Naive thymus-derived CD8-positive, alpha-beta T cell (primary cell): ENCODE measurements at regions not wholly inside any gene's neighbourhood (a gene's known extent, or its start where the extent isn't known, plus 50 kb on each side); places are given as distances from the start of the nearest gene placed in this dataset.
"Not testable (repeated sequence)": the region's sequence is repeated elsewhere in the genome, so short reads cannot be mapped to it uniquely, and the experiment has no call there.

ENCODE experiments used
- ATAC-seq, 2 donors: fragments of 150-1000 bp; cut with Tn5 transposase in 1 of 2; sonication (Bioruptor Pico), chemical (Tn5 transposase) in 1 of 2; 1 replicate in 1 of 2; 2 replicates in 1 of 2; pipeline ENCODE4 v1.10.0; 2021; ENCODE audit warnings: mild to moderate bottlenecking in 2 of 2, moderate library complexity in 2 of 2
- POLR2A ChIA-PET: fragments of 350-600 bp; sonication (Branson Sonifier 250); formaldehyde crosslinking; loops from one replicate; lab custom pipeline; 2021; ENCODE audit warnings: antibody characterized with exemption; lab: Charles Lee
- DNase-seq, 10 donors: peaks; one replicate each; pipeline versions ENCODE4 v3.0.0 to v3.0.0-alpha.2; 2020 to 2022
- H3K27ac Mint-ChIP-seq, 10 donors: one replicate each; pipeline ENCODE4 v1.8.0; 2020 to 2022; ENCODE audit warnings: mild to moderate bottlenecking in 10 of 10, mixed read lengths in 10 of 10, moderate library complexity in 4 of 10, inconsistent platforms in 1 of 10
- H3K27me3 Mint-ChIP-seq, 5 donors: one replicate each; pipeline ENCODE4 v1.8.0; 2021 to 2022; ENCODE audit warnings: mixed read lengths in 5 of 5
- H3K36me3 Mint-ChIP-seq, 3 donors: one replicate each; pipeline ENCODE4 v1.8.0; 2020 to 2022; ENCODE audit warnings: mixed read lengths in 3 of 3, mild to moderate bottlenecking in 2 of 3, inconsistent platforms in 1 of 3
- H3K4me1 Mint-ChIP-seq, 4 donors: one replicate each; pipeline ENCODE4 v1.8.0; 2021 to 2022; ENCODE audit warnings: mixed read lengths in 4 of 4
- H3K4me3 Mint-ChIP-seq, 10 donors: one replicate each; pipeline ENCODE4 v1.8.0; 2020 to 2022; ENCODE audit warnings: mild to moderate bottlenecking in 10 of 10, mixed read lengths in 10 of 10, moderate library complexity in 6 of 10, inconsistent platforms in 1 of 10
- H3K9me3 Mint-ChIP-seq, 9 donors: one replicate each; pipeline ENCODE4 v1.8.0; 2020 to 2022; ENCODE audit warnings: mixed read lengths in 9 of 9, mild to moderate bottlenecking in 3 of 9, inconsistent platforms in 1 of 9, moderate library complexity in 1 of 9

DNA sequence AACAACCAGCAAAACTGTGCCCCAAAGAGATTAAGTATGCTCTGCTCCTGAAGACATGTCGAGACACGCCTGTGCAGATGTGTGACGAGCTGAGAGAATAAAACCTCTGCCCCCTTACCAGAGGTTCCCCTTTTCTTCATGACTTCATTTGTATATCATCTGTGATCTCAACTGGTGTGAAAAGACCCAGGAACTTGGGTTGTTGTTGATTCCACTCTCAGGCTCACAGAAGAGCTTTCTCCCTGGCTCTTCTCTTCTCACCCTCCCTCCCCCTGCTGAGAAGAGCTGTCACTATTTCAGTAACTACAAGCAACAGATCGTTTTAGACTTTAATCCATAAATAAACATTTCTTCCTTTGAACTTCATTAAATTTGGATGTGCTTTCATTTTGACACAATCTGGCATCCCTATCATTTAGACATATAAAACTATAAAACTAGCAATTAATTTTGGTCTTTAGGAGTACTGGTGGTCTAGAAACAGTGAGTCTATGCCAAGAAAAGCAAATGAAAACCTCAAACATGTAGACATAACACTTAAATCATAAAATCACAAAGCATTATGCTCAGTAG lies 179.3 kb upstream of the FZD8 start:
- no peak overlapping the region for H3K27ac Mint-ChIP-seq
- DNase-seq (no peak), ATAC-seq (no peak)
- H3K36me3 Mint-ChIP-seq: no peaks in the 10 kb centered on the region
- H3K4me3 Mint-ChIP-seq: no peak overlapping the region
- no peaks in the 10 kb centered on the region for H3K4me1 Mint-ChIP-seq
- H3K27me3 Mint-ChIP-seq: peaks cover 0 to 4% (median 1%) of the 10 kb centered on the region in 5 donors
- H3K9me3 Mint-ChIP-seq: peaks cover 0 to 10% (median 1%) of the 10 kb centered on the region in 9 donors
- POLR2A ChIA-PET: no interaction called here

DNA sequence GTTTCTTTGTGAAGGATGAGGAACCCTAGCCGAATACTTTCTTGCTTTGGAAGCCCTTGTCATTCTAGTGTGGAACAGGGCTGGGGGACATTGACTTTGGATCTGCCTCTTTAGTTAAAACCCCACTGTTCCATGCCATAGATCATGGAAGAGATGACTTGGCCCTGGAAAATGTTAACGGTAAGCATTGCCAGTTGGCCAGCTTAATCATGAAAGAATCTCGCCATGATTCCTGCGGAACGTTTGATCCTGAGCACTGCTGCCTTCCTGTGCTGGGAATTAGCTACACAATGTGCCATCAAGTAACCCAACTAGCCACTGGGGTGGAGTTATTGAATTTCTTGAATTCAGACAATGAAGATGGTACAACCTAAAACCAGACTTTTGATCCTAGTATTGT lies 177.6 kb upstream of the FZD8 start:
- Mint-ChIP-seq H3K27me3 (peaks cover 0 to 4% (median 1%) of the 10 kb centered on the region in 5 donors), H3K9me3 (peaks cover 0 to 14% (median 1%) of the 10 kb centered on the region in 9 donors), H3K27ac (no peak overlapping the region), H3K4me1 (no peaks in the 10 kb centered on the region), H3K4me3 (no peak overlapping the region), H3K36me3 (no peaks in the 10 kb centered on the region)
- DNase-seq: no peak
- POLR2A ChIA-PET: no interaction called here
- no peak for ATAC-seq

DNA sequence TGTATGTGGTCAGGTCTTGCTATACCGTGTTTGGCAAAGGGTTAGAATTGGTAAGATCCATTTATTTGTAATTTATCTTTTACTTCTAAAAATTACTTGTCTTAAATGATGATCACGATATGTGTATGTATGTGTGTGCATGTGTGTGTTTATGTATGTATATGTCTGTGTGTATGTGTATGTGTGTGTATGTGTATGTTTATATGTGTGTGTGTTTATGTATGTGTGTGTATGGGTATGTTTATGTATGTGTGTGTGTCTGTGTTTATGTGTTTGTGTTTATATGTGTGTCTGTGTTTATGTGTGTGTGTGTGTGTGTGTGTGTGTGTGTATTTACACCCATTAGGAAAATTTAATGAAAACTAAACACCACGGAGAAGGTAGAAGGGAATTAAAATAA lies 176.9 kb upstream of the FZD8 start:
- H3K4me3 Mint-ChIP-seq: no peak overlapping the region
- H3K4me1 Mint-ChIP-seq: no peaks in the 10 kb centered on the region
- DNase-seq: no peak
- no peak overlapping the region for H3K27ac Mint-ChIP-seq
- H3K27me3 Mint-ChIP-seq: peaks cover 0 to 4% (median 1%) of the 10 kb centered on the region in 5 donors
- peaks cover 0 to 16% (median 1%) of the 10 kb centered on the region in 9 donors for H3K9me3 Mint-ChIP-seq
- POLR2A ChIA-PET: no interaction called here
- H3K36me3 Mint-ChIP-seq: no peaks in the 10 kb centered on the region
- ATAC-seq: no peak

DNA sequence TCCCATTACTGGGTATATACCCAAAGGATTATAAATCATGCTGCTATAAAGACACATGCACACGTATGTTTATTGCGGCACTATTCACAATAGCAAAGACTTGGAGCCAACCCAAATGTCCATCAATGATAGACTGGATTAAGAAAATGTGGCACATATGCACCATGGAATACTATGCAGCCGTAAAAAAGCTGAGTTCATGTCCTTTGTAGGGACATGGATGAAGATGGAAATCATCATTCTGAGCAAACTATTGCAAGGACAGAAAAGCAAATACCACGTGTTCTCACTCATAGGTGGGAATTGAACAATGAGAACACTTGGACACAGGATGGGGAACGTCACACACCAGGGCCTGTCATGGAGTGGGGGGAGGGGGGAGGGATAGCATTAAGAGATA lies 175.0 kb upstream of the FZD8 start:
- POLR2A ChIA-PET, H3K27ac Mint-ChIP-seq, ATAC-seq, DNase-seq, H3K4me1 Mint-ChIP-seq, H3K4me3 Mint-ChIP-seq, H3K27me3 Mint-ChIP-seq, H3K36me3 Mint-ChIP-seq: not testable (repeated sequence)
- H3K9me3 Mint-ChIP-seq: peaks cover 0 to 26% (median 1%) of the 10 kb centered on the region in 9 donors

GRCh38 chr10:35813219-35813618 lies 171.1 kb upstream of the FZD8 start:
- POLR2A ChIA-PET: no interaction called here
- H3K9me3 Mint-ChIP-seq: peaks cover 0 to 38% (median 6%) of the 10 kb centered on the region in 9 donors

GRCh38 chr10:35808344-35808743 lies 166.2 kb upstream of the FZD8 start:
- H3K27me3 Mint-ChIP-seq: peaks cover 0 to 23% (median 2%) of the 10 kb centered on the region in 5 donors

More at GRCh38 chr10:35813219-35813618, 171.1 kb upstream of the FZD8 start:
- no peak for DNase-seq
- no peak overlapping the region for H3K4me3 Mint-ChIP-seq
- H3K27ac Mint-ChIP-seq: no peak overlapping the region
- ATAC-seq: no peak
- no peaks in the 10 kb centered on the region for H3K4me1 Mint-ChIP-seq
- peaks cover 0 to 17% (median 2%) of the 10 kb centered on the region in 5 donors for H3K27me3 Mint-ChIP-seq
- no peaks in the 10 kb centered on the region for H3K36me3 Mint-ChIP-seq

DNA sequence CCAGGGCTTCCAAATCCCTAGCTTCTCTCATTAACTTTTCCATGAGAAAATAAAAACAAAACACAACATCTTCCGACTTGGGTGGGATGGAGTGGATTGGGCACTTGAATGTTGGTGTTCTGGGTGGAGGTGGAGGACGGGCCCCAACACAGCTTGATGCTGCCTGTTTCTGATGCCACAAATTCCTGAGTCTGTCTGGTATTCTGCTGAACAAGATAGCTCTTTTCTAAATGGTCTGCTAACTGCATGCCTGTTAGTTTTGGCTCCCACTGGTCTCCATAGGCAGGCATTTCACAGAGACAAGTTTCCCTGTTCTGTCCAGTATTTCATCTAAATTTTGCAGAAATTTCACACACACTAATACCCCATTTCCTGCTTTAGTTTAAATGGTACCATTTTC lies 160.9 kb upstream of the FZD8 start:
- H3K27me3 Mint-ChIP-seq: peaks cover 0 to 9% (median 0%) of the 10 kb centered on the region in 5 donors
- no peaks in the 10 kb centered on the region for H3K4me1 Mint-ChIP-seq
- H3K36me3 Mint-ChIP-seq: peaks cover 0 to 7% (median 0%) of the 10 kb centered on the region in 3 donors
- H3K27ac Mint-ChIP-seq: no peak overlapping the region
- H3K4me3 Mint-ChIP-seq: no peak overlapping the region
- no peak for DNase-seq
- no peak for ATAC-seq
- POLR2A ChIA-PET: no interaction called here
- peaks cover 0 to 23% (median 2%) of the 10 kb centered on the region in 9 donors for H3K9me3 Mint-ChIP-seq

More at GRCh38 chr10:35808344-35808743, 166.2 kb upstream of the FZD8 start:
- peaks cover 0 to 37% (median 8%) of the 10 kb centered on the region in 9 donors for H3K9me3 Mint-ChIP-seq
- POLR2A ChIA-PET: no interaction called here
- H3K36me3 Mint-ChIP-seq: peaks cover 0 to 3% (median 0%) of the 10 kb centered on the region in 3 donors
- ATAC-seq (no peak), DNase-seq (no peak)
- H3K4me1 Mint-ChIP-seq: no peaks in the 10 kb centered on the region
- H3K4me3 Mint-ChIP-seq: no peak overlapping the region
- no peak overlapping the region for H3K27ac Mint-ChIP-seq

DNA sequence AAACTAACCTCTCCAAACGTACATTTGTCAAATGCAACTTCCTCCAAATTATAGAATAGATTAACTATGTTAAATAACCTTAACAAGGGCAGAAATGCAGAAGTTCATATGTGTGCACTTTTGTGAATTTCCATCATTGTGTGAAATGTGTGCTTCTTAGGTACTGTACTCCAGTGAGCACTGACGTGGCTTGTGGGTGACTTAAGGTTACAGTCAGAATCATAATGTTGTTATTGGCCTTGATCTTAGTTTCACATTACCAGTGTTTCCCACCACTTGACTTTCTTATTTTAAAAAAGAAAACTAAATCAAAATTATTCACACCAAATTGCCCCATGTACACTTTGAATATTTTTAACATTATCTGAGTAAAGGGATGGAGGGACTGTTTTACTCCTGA lies 155.1 kb upstream of the FZD8 start:
- no peaks in the 10 kb centered on the region for H3K4me1 Mint-ChIP-seq
- ATAC-seq (no peak), DNase-seq (no peak)
- H3K9me3 Mint-ChIP-seq: peaks cover 0 to 3% (median 0%) of the 10 kb centered on the region in 9 donors
- no peak overlapping the region for H3K27ac Mint-ChIP-seq
- H3K4me3 Mint-ChIP-seq: no peak overlapping the region
- POLR2A ChIA-PET: no interaction called here
- H3K36me3 Mint-ChIP-seq: no peaks in the 10 kb centered on the region
- peaks cover 0 to 2% (median 0%) of the 10 kb centered on the region in 5 donors for H3K27me3 Mint-ChIP-seq

DNA sequence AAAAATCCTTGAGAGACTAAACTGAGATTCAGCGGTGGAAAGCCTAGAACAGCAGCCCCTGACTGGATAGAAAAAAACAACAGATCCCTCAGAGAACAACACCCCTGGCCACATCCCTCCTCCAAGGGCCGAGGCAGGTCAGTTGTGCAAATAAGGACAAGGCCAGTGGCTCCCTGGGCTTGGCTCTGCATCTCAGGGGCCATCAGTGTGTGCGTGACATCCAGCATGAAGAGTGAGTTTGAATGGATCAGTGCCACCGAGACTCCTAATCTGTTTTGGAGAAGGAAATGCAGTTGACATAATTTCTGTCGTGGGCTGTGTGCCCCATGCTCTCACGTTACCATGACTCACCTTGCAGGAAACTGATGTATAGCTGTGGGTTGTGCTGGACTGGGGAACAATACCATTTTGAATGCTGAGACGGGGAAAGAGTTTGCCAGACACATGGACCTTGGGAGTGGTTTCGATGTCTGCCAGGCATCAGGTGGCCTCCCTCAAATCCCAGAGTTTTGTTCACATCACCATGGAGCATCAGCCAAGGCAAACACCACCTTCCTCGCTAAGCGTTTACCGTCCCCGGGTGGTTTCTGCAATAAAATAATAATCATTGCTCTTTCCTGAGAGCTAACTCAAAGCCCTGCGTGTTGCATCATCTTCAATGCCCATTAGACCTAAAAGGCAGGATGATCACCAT lies 153.2 kb upstream of the FZD8 start:
- ATAC-seq (no peak), DNase-seq (no peak)
- no peaks in the 10 kb centered on the region for H3K36me3 Mint-ChIP-seq
- H3K4me3 Mint-ChIP-seq: no peak overlapping the region
- H3K27ac Mint-ChIP-seq: no peak overlapping the region
- POLR2A ChIA-PET: no interaction called here
- H3K4me1 Mint-ChIP-seq: no peaks in the 10 kb centered on the region
- H3K27me3 Mint-ChIP-seq: peaks cover 0 to 3% (median 2%) of the 10 kb centered on the region in 5 donors
- peaks cover 0 to 3% (median 0%) of the 10 kb centered on the region in 9 donors for H3K9me3 Mint-ChIP-seq

DNA sequence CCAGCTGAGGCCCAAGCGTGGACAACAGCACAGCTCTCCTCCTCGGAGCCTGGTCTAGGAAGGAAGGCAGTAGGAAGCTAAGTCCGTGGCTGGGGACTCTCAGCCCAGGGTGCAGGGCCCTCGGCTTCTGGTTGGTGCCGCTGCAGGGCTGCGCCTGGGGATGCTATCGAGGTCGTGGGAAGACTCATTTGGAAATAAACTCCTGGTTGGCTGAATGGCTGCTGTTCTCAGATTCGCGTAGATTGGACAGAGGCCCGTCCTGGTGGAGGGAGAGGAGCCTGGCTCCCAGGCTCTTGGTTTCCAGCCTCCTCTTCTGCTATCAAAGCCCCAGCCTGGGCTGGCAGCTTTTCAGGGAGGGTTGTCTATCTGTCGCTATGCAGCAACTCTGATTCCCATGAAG lies 152.6 kb upstream of the FZD8 start:
- Mint-ChIP-seq H3K27ac (no peak overlapping the region), H3K4me3 (no peak overlapping the region), H3K4me1 (no peaks in the 10 kb centered on the region), H3K9me3 (peaks cover 0 to 5% (median 0%) of the 10 kb centered on the region in 9 donors), H3K27me3 (peaks cover 0 to 7% (median 2%) of the 10 kb centered on the region in 5 donors), H3K36me3 (no peaks in the 10 kb centered on the region)
- DNase-seq: no peak
- POLR2A ChIA-PET: no interaction called here
- ATAC-seq: no peak

GRCh38 chr10:35792291-35792690 lies 150.2 kb upstream of the FZD8 start:
- ATAC-seq: no peak
- Mint-ChIP-seq H3K9me3 (peaks cover 0 to 11% (median 5%) of the 10 kb centered on the region in 9 donors), H3K36me3 (no peaks in the 10 kb centered on the region)

GRCh38 chr10:35789996-35790395 lies 147.9 kb upstream of the FZD8 start:
- POLR2A ChIA-PET: no interaction called here
- Mint-ChIP-seq H3K9me3 (peaks cover 2 to 27% (median 11%) of the 10 kb centered on the region in 9 donors), H3K27ac (no peak overlapping the region), H3K4me1 (no peaks in the 10 kb centered on the region), H3K36me3 (peaks cover 0 to 5% (median 0%) of the 10 kb centered on the region in 3 donors), H3K4me3 (no peak overlapping the region), H3K27me3 (peaks cover 0 to 17% (median 0%) of the 10 kb centered on the region in 5 donors)
- ATAC-seq (no peak), DNase-seq (no peak)

More at GRCh38 chr10:35792291-35792690, 150.2 kb upstream of the FZD8 start:
- H3K4me3 Mint-ChIP-seq: no peak overlapping the region
- POLR2A ChIA-PET: no interaction called here
- no peak for DNase-seq
- H3K27me3 Mint-ChIP-seq: peaks cover 0 to 11% (median 2%) of the 10 kb centered on the region in 5 donors
- no peaks in the 10 kb centered on the region for H3K4me1 Mint-ChIP-seq
- no peak overlapping the region for H3K27ac Mint-ChIP-seq

DNA sequence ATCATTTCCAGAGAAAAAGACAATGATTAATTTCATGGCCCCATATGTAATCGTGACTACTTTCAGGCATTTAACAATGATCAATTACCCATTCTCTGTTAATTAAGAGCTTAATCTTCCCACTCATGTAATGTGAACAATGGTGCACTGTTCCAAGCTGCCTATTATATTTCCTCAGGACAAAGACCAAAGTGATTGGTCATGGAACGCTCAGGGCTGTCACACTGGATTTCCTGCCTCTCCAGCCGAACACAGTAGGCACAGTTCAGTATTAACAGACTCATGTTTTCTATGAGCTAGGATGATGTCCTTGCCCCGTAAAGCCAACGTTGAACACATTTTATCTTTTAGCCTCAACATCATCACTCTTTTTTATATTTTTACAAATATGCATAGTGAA lies 142.7 kb upstream of the FZD8 start:
- Mint-ChIP-seq H3K36me3 (peaks cover 0 to 5% (median 0%) of the 10 kb centered on the region in 3 donors), H3K4me3 (no peak overlapping the region), H3K4me1 (no peaks in the 10 kb centered on the region), H3K9me3 (peaks cover 2 to 22% (median 10%) of the 10 kb centered on the region in 9 donors), H3K27me3 (peaks cover 0 to 18% (median 7%) of the 10 kb centered on the region in 5 donors), H3K27ac (no peak overlapping the region)
- POLR2A ChIA-PET: no interaction called here
- DNase-seq: no peak
- no peak for ATAC-seq
